ENCODE measurements at regions not wholly inside any gene's neighbourhood (a gene's known extent, or its start where the extent isn't known, plus 50 kb on each side); places are given as distances from the start of the nearest gene placed in this dataset.

- no peak for TF ChIP-seq POLR2A (IDR thresholded peaks at IDR 0.05)
- TF ChIP-seq, protein P1, sequence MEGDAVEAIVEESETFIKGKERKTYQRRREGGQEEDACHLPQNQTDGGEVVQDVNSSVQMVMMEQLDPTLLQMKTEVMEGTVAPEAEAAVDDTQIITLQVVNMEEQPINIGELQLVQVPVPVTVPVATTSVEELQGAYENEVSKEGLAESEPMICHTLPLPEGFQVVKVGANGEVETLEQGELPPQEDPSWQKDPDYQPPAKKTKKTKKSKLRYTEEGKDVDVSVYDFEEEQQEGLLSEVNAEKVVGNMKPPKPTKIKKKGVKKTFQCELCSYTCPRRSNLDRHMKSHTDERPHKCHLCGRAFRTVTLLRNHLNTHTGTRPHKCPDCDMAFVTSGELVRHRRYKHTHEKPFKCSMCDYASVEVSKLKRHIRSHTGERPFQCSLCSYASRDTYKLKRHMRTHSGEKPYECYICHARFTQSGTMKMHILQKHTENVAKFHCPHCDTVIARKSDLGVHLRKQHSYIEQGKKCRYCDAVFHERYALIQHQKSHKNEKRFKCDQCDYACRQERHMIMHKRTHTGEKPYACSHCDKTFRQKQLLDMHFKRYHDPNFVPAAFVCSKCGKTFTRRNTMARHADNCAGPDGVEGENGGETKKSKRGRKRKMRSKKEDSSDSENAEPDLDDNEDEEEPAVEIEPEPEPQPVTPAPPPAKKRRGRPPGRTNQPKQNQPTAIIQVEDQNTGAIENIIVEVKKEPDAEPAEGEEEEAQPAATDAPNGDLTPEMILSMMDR (IDR thresholded peaks at IDR 0.05), result no peak
Observed at GRCh38 chr12:105443802-105444652, 113.5 kb downstream of the C12orf75 start.

All from uterus (tissue), 2 donors.